ENCODE measurements at regions not wholly inside any gene's neighbourhood (a gene's known extent, or its start where the extent isn't known, plus 50 kb on each side); places are given as distances from the start of the nearest gene placed in this dataset.

- no peak overlapping the region for H3K27ac ChIP-seq (ENCODE audit: insufficient read length, low read depth, low read length)
- 0 out of 2 replicates have a peak, but pooled peaks cover 2% of the 10 kb centered on the region for H3K4me1 ChIP-seq (ENCODE audit: insufficient read depth, low read length)
- H3K9me3 Mint-ChIP-seq = peaks cover 0 to 4% of the 10 kb centered on the region in 2 experiments; a peak in 2 of 5 replicates
- peak overlapping the region; percentile 92 for H3K4me2 ChIP-seq (ENCODE audit: insufficient read depth, insufficient read length, low read length)
- H3T11ph ChIP-seq (ENCODE audit: low read length) = no peak overlapping the region
- no peak overlapping the region for H3K4ac ChIP-seq (ENCODE audit: low read depth, low read length)
- no peaks in the 10 kb centered on the region for H3K9me3 ChIP-seq (ENCODE audit: control insufficient read depth, low read depth, low read length)
- peak overlapping the region; percentile 58 to 88 for H3K4me3 Mint-ChIP-seq
- no peak overlapping the region for H2BK5ac ChIP-seq (ENCODE audit: insufficient read length, low read length)
- H3K56ac ChIP-seq (ENCODE audit: insufficient read length, low read depth, low read length) = no peak overlapping the region
- no peaks in the 10 kb centered on the region for H4K20me1 ChIP-seq (ENCODE audit: control insufficient read depth, insufficient read depth, insufficient read length)
- peaks cover 38% of the 10 kb centered on the region for H3K23me2 ChIP-seq (ENCODE audit: insufficient read length, low read depth, low read length, poor library complexity, severe bottlenecking)
- H2AK5ac ChIP-seq (ENCODE audit: insufficient read length, low read length) = no peak overlapping the region
- no peak overlapping the region for H2AFZ ChIP-seq (ENCODE audit: low read length)
- H3K9ac ChIP-seq (ENCODE audit: extremely low read depth, insufficient read length, low read length) = no peak overlapping the region
- H3K23ac ChIP-seq (ENCODE audit: insufficient read length, low read depth, low read length) = no peak overlapping the region
- peaks cover 50% of the 10 kb centered on the region for H3K27me3 Mint-ChIP-seq (ENCODE audit: low read depth)
- no peak overlapping the region for H3K14ac ChIP-seq (ENCODE audit: insufficient read depth, low read length)
- no peak overlapping the region for H2BK15ac ChIP-seq (ENCODE audit: low read depth, low read length)
- no peak overlapping the region for H2BK12ac ChIP-seq (ENCODE audit: insufficient read length, low read depth, low read length)
- no peak for TF ChIP-seq CTCF (conservative IDR thresholded peaks at IDR 0.05)
- H3K27me3 ChIP-seq (ENCODE audit: insufficient read depth, low read length) = peaks cover 73% of the 10 kb centered on the region
- H3K18ac ChIP-seq (ENCODE audit: insufficient read length, low read depth, low read length) = no peak overlapping the region
- H3K79me1 ChIP-seq (ENCODE audit: insufficient read depth, low read depth, low read length, poor library complexity, severe bottlenecking) = no peaks in the 10 kb centered on the region
- no peaks in the 10 kb centered on the region for H3K79me2 ChIP-seq (ENCODE audit: insufficient read depth, low read length)
- H4K91ac ChIP-seq (ENCODE audit: insufficient read length, low read depth, low read length) = no peak overlapping the region
- peaks cover 22 to 28% of the 10 kb centered on the region in 2 experiments for H3K4me1 Mint-ChIP-seq
- no peak overlapping the region for H2BK120ac ChIP-seq (ENCODE audit: low read depth, low read length, poor library complexity, severe bottlenecking)
- no CpG with 5 or more reads among the region's 57 CpGs for WGBS (ENCODE audit: extremely low coverage, insufficient read length, low lambda C conversion rate)
- peak; percentile 39 for DNase-seq
- no peak overlapping the region for H4K8ac ChIP-seq (replicated peaks; ENCODE audit: insufficient read length, low read depth, low read length)
- H3K27ac Mint-ChIP-seq = no peak overlapping the region
- H4K5ac ChIP-seq (ENCODE audit: insufficient read length, low read depth, low read length) = no peak overlapping the region
- no peaks in the 10 kb centered on the region for H3K36me3 Mint-ChIP-seq (ENCODE audit: insufficient read depth in 1 of 3, low read depth in 3 of 3)
- H2BK20ac ChIP-seq (ENCODE audit: low read depth, low read length, poor library complexity, severe bottlenecking) = no peak overlapping the region
Measured at GRCh38 chr11:16604794-16605388, 133.6 kb upstream of the C11orf58 start.

Measured in H9 (cell line).